Motor neuron (in vitro differentiated cells): ENCODE measurements at regions not wholly inside any gene's neighbourhood (a gene's known extent, or its start where the extent isn't known, plus 50 kb on each side); places are given as distances from the start of the nearest gene placed in this dataset.

Experiments
- ATAC-seq, 8 experiments: fragments of 200-7000 bp; cut with Tn5 transposase; replicated peaks in 6 of 8; 2 replicates each; pipeline ENCODE4 v1.8.0; 2021; ENCODE audit warnings: mild to moderate bottlenecking in 8 of 8, moderate library complexity in 8 of 8
- H3K27ac ChIP-seq, 2 donors: fragments of 250-450 bp; sonication (Bioruptor Pico); 2 replicates each; pipeline ENCODE4 v1.9.0; 2021; ENCODE audit warnings: antibody characterized with exemption in 2 of 2, mild to moderate bottlenecking in 2 of 2, moderate library complexity in 1 of 2
- H3K4me1 ChIP-seq, 2 donors: fragments of 250-450 bp; sonication (Bioruptor Pico); replicated peaks in 1 of 2; 2 replicates each; pipeline ENCODE4 v1.6.1; 2021; ENCODE audit warnings: antibody characterized with exemption in 2 of 2, mild to moderate bottlenecking in 2 of 2, moderate library complexity in 1 of 2
- H3K4me3 ChIP-seq, 5 donors: fragments of 250-450 bp; sonication (Bioruptor Pico); 2 replicates each; pipeline ENCODE4 v1.9.0; 2021; ENCODE audit warnings: antibody characterized with exemption in 5 of 5, mild to moderate bottlenecking in 5 of 5, moderate library complexity in 4 of 5
- WGBS, 10 experiments: fragments of 450-650 bp; shearing (Covaris generic); methylation state at CpG; one replicate each; pipeline ENCODE4 v1.0.0; 2022; 5-methylcytosine and 5-hydroxymethylcytosine counted together
- in situ Hi-C, 9 experiments: fragments of 400-800 bp; cut with MboI; loops; one replicate each; pipeline ENCODE4 v1.15.0; 2021; ENCODE audit warnings: low sequenced_read_pairs in 9 of 9, low pct_unique_long_range_greater_than_20kb in 2 of 9; ENCODE audit not compliant: unreplicated experiment in 9 of 9

- ATAC-seq, result no peak
- H3K27ac ChIP-seq, result no peak overlapping the region
- peaks cover 0 to under 1% of the 10 kb centered on the region in 2 donors for H3K4me1 ChIP-seq
- 23 to 100% (median 77%) methylated on average over 1 to 7 of the region's 7 CpGs; no CpG with 5 or more reads in 2 of the 10 experiments for WGBS, 10 experiments
- no peak overlapping the region for H3K4me3 ChIP-seq
- in situ Hi-C loops, result no loop called here
These were observed 334.1 kb downstream of the VPS13C start for GRCh38 chr15:61726166-61726565.

GRCh38 chr15:61725251-61725650 is 335.0 kb downstream of the VPS13C start:
- 6 to 88% (median 70%) methylated on average over 1 to 3 of the region's 3 CpGs; no CpG with 5 or more reads in 6 of the 10 experiments for WGBS, 10 experiments
- ATAC-seq, result peak in 3 of 8 experiments; percentile 49 to 79 (median 56)
- in situ Hi-C loops, result no loop called here

GRCh38 chr15:61724251-61724939 is 335.9 kb downstream of the VPS13C start:
- no peak for ATAC-seq
- H3K27ac ChIP-seq, result no peak overlapping the region
- no peak overlapping the region for H3K4me3 ChIP-seq
- WGBS, 10 experiments, result 7 to 92% (median 58%) methylated on average over 2 to 9 of the region's 12 CpGs
- H3K4me1 ChIP-seq, result no peaks in the 10 kb centered on the region
- in situ Hi-C loops, result no loop called here

More at GRCh38 chr15:61725251-61725650, 335.0 kb downstream of the VPS13C start:
- Histone ChIP-seq H3K4me1 (no peaks in the 10 kb centered on the region), H3K4me3 (no peak overlapping the region), H3K27ac (no peak overlapping the region)

- Histone ChIP-seq H3K4me3 (no peak overlapping the region), H3K4me1 (no peaks in the 10 kb centered on the region), H3K27ac (no peak overlapping the region)
- 20 to 100% (median 88%) methylated on average over 1 to 3 of the region's 4 CpGs; no CpG with 5 or more reads in 2 of the 10 experiments for WGBS, 10 experiments
- in situ Hi-C loops, result no loop called here
- no peak for ATAC-seq
These were observed 338.8 kb downstream of the VPS13C start for GRCh38 chr15:61721418-61721817.

- Histone ChIP-seq H3K4me3 (no peak overlapping the region), H3K27ac (no peak overlapping the region), H3K4me1 (no peaks in the 10 kb centered on the region)
- in situ Hi-C loops, result no loop called here
- no peak for ATAC-seq
- 13 to 100% (median 65%) methylated on average over 2 to 5 of the region's 5 CpGs; no CpG with 5 or more reads in 2 of the 10 experiments for WGBS, 10 experiments
These were observed 340.0 kb downstream of the VPS13C start for GRCh38 chr15:61720197-61720704.

GRCh38 chr15:61715082-61715481 is 345.2 kb downstream of the VPS13C start:
- in situ Hi-C loops, result no loop called here
- peak in 2 of 8 experiments; percentile 27 to 32 for ATAC-seq
- no peak overlapping the region for H3K27ac ChIP-seq
- H3K4me1 ChIP-seq, result no peaks in the 10 kb centered on the region
- no peak overlapping the region for H3K4me3 ChIP-seq

- in situ Hi-C loops, result no loop called here
- no peak overlapping the region for H3K27ac ChIP-seq
These were observed 348.0 kb downstream of the VPS13C start for GRCh38 chr15:61712129-61712759.

GRCh38 chr15:61702224-61703020 is 357.8 kb downstream of the VPS13C start:
- Histone ChIP-seq H3K4me1 (no peaks in the 10 kb centered on the region), H3K4me3 (no peak overlapping the region), H3K27ac (no peak overlapping the region)
- peak in 1 of 8 experiments; percentile 22 for ATAC-seq
- WGBS, 10 experiments, result 44 to 86% (median 58%) methylated on average over 1 to 3 of the region's 3 CpGs; no CpG with 5 or more reads in 3 of the 10 experiments
- in situ Hi-C loops, result no loop called here

More at GRCh38 chr15:61712129-61712759, 348.0 kb downstream of the VPS13C start:
- no peak for ATAC-seq
- WGBS, 10 experiments, result 20 to 92% (median 77%) methylated on average over 1 to 4 of the region's 4 CpGs; no CpG with 5 or more reads in 2 of the 10 experiments
- Histone ChIP-seq H3K4me3 (no peak overlapping the region), H3K4me1 (no peaks in the 10 kb centered on the region)

- no peak overlapping the region for H3K27ac ChIP-seq
- WGBS, 10 experiments, result 73 to 100% (median 96%) methylated on average over 1 to 4 of the region's 4 CpGs
- in situ Hi-C loops, result no loop called here
- no peaks in the 10 kb centered on the region for H3K4me1 ChIP-seq
- ATAC-seq, result no peak
- H3K4me3 ChIP-seq, result no peak overlapping the region
These were observed 358.8 kb downstream of the VPS13C start for GRCh38 chr15:61701455-61701854.

- ATAC-seq, result no peak
- Histone ChIP-seq H3K27ac (no peak overlapping the region), H3K4me3 (no peak overlapping the region), H3K4me1 (no peaks in the 10 kb centered on the region)
- 49 to 100% (median 82%) methylated on average over 2 to 6 of the region's 6 CpGs for WGBS, 10 experiments
- in situ Hi-C loops, result no loop called here
These were observed 359.4 kb downstream of the VPS13C start for GRCh38 chr15:61700803-61701202.

- 11 to 96% (median 50%) methylated on average over 1 to 2 of the region's 2 CpGs; no CpG with 5 or more reads in 2 of the 10 experiments for WGBS, 10 experiments
- ATAC-seq, result no peak
- Histone ChIP-seq H3K4me1 (no peaks in the 10 kb centered on the region), H3K4me3 (no peak overlapping the region), H3K27ac (no peak overlapping the region)
- in situ Hi-C loops, result no loop called here
These were observed 362.5 kb downstream of the VPS13C start for GRCh38 chr15:61697796-61698195.

- no peak overlapping the region for H3K27ac ChIP-seq
- in situ Hi-C loops, result no loop called here
- WGBS, 10 experiments, result 0 to 100% (median 33%) methylated on average over 1 to 3 of the region's 5 CpGs; no CpG with 5 or more reads in 5 of the 10 experiments
- H3K4me3 ChIP-seq, result no peak overlapping the region
- no peaks in the 10 kb centered on the region for H3K4me1 ChIP-seq
- ATAC-seq, result no peak
These were observed 371.2 kb downstream of the VPS13C start for GRCh38 chr15:61689067-61689466.

- no peak overlapping the region for H3K4me3 ChIP-seq
- no peak for ATAC-seq
- H3K4me1 ChIP-seq, result no peaks in the 10 kb centered on the region
- in situ Hi-C loops, result no loop called here
- H3K27ac ChIP-seq, result no peak overlapping the region
These were observed 372.6 kb downstream of the VPS13C start for GRCh38 chr15:61687651-61688050.
